WTC11 (cell line): ENCODE measurements at regions not wholly inside any gene's neighbourhood (a gene's known extent, or its start where the extent isn't known, plus 50 kb on each side); places are given as distances from the start of the nearest gene placed in this dataset.

Source experiments
- EMX1 ChIP-seq: fragments of 250-450 bp; sonication (Bioruptor Pico); IDR thresholded peaks from 2 replicates; pipeline ENCODE4 v1.8.0; 2021; ENCODE audit warnings: mild to moderate bottlenecking
- ETV6 ChIP-seq: sonication (generic); formaldehyde crosslinking; IDR thresholded peaks from 2 replicates; pipeline ENCODE4 v1.8.1; 2022; ENCODE audit warnings: mild to moderate bottlenecking, missing genetic modification reagents
- NFE2L1 ChIP-seq: sonication (generic); formaldehyde crosslinking; IDR thresholded peaks from 2 replicates; pipeline ENCODE4 v1.8.1; 2023; ENCODE audit warnings: missing genetic modification reagents
- TF ChIP-seq, protein P1 (sequence below): fragments of 200-600 bp; IDR thresholded peaks from 2 replicates; pipeline ENCODE4 v1.8.0; 2022; ENCODE audit warnings: antibody characterized with exemption

DNA sequence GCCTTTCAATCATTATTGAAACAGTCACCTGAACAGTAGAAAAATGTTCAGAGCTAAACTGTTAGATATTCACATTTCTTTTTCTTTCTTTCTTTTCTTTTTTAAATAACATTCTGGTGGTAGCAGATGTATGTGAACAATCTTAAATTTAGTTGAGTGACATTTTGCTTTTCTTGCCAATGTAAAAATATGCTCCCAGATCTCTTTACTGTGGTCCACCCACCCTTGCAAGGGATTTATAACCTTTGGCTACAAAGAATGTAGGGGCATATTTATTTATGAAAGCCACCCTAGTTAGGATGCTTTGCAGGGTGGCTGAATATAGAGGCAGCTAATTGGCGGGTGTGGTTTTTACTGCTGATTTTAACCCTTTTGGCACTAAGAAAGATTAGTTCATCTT, 473.9 kb downstream of the MFSD1 start:
- TF ChIP-seq, protein P1, sequence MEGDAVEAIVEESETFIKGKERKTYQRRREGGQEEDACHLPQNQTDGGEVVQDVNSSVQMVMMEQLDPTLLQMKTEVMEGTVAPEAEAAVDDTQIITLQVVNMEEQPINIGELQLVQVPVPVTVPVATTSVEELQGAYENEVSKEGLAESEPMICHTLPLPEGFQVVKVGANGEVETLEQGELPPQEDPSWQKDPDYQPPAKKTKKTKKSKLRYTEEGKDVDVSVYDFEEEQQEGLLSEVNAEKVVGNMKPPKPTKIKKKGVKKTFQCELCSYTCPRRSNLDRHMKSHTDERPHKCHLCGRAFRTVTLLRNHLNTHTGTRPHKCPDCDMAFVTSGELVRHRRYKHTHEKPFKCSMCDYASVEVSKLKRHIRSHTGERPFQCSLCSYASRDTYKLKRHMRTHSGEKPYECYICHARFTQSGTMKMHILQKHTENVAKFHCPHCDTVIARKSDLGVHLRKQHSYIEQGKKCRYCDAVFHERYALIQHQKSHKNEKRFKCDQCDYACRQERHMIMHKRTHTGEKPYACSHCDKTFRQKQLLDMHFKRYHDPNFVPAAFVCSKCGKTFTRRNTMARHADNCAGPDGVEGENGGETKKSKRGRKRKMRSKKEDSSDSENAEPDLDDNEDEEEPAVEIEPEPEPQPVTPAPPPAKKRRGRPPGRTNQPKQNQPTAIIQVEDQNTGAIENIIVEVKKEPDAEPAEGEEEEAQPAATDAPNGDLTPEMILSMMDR: no peak
- TF ChIP-seq NFE2L1 (CRISPR knock-in tag) (no peak), ETV6 (CRISPR knock-in tag) (no peak), EMX1 (no peak)
